Esophagus squamous epithelium (tissue), 5 donors: ENCODE measurements at regions not wholly inside any gene's neighbourhood (a gene's known extent, or its start where the extent isn't known, plus 50 kb on each side); places are given as distances from the start of the nearest gene placed in this dataset.
A peak's percentile ranks its signal among the peaks of the same experiment; 100 is the strongest.

Experiments
- DNase-seq: peaks from one replicate; lab custom pipeline; 2025; lab: John Stamatoyannopoulos, UW
- H3K27ac ChIP-seq, 4 donors: fragments of 200-600 bp; sonication (generic); one replicate each; pipeline ENCODE4 v1.5.1; 2016 to 2019; ENCODE audit warnings: mild to moderate bottlenecking in 1 of 4
- H3K27me3 ChIP-seq, 4 donors: fragments of 200-600 bp; sonication (generic); 1 replicate in 3 of 4; 2 replicates in 1 of 4; pipeline versions ENCODE4 v1.5.1 to v1.6.0; 2017 to 2021; ENCODE audit warnings: antibody characterized with exemption in 1 of 4
- H3K36me3 ChIP-seq, 3 donors: fragments of 200-600 bp; sonication (generic); one replicate each; pipeline ENCODE4 v1.5.1; 2016 to 2019
- H3K4me1 ChIP-seq, 3 donors: fragments of 200-600 bp; sonication (generic); one replicate each; pipeline ENCODE4 v1.5.1; 2017 to 2019
- H3K4me3 ChIP-seq, 4 donors: fragments of 200-600 bp; sonication (generic); 1 replicate in 3 of 4; 2 replicates in 1 of 4; pipeline ENCODE4 v1.5.1; 2016 to 2019; ENCODE audit warnings: mild to moderate bottlenecking in 2 of 4, moderate library complexity in 1 of 4
- H3K9me3 ChIP-seq, 3 donors: fragments of 200-600 bp; sonication (generic); one replicate each; pipeline ENCODE4 v1.5.1; 2016 to 2019
- CTCF ChIP-seq, 6 experiments: fragments of 450-650 bp in 4 of 6; fragments of 200-600 bp in 2 of 6; sonication (generic) in 2 of 6; IDR thresholded peaks; one replicate each; pipeline ENCODE4 v1.5.1; 2016 to 2019; ENCODE audit warnings: antibody characterized with exemption in 6 of 6, mild to moderate bottlenecking in 4 of 6, moderate library complexity in 4 of 6
- POLR2A ChIP-seq, 4 donors: fragments of 450-650 bp; IDR thresholded peaks; one replicate each; pipeline ENCODE4 v1.6.1; 2017; ENCODE audit warnings: antibody characterized with exemption in 4 of 4, mild to moderate bottlenecking in 4 of 4, moderate library complexity in 3 of 4
- WGBS, 2 donors: methylation state at CpG; one replicate each; pipeline ENCODE4 v1.1.5; 2018; 5-methylcytosine and 5-hydroxymethylcytosine counted together
- intact Hi-C: fragments of 100-400 bp; cut with DNase I; formaldehyde crosslinking; loops from one replicate; pipeline ENCODE4 v1.15.0; 2022
- donor health status: DM: yes; HTN: yes; CAD: no.

GRCh38 chr7:124536156-124536762 is 229.3 kb downstream of the GPR37 start:
- H3K4me1 ChIP-seq: no peaks in the 10 kb centered on the region
- no peak overlapping the region for H3K4me3 ChIP-seq
- intact Hi-C loops: no loop called here
- H3K27me3 ChIP-seq: no peaks in the 10 kb centered on the region
- H3K27ac ChIP-seq: no peak overlapping the region
- no peaks in the 10 kb centered on the region for H3K36me3 ChIP-seq
- TF ChIP-seq POLR2A (IDR thresholded peaks at IDR 0.05) (no peak), CTCF (IDR thresholded peaks at IDR 0.05) (no peak)
- H3K9me3 ChIP-seq: no peaks in the 10 kb centered on the region
- 22 to 32% methylated on average over 3 of the region's 3 CpGs for WGBS, 2 donors
- no peak for DNase-seq

GRCh38 chr7:124532166-124532565 is 233.4 kb downstream of the GPR37 start:
- TF ChIP-seq POLR2A (IDR thresholded peaks at IDR 0.05) (no peak), CTCF (IDR thresholded peaks at IDR 0.05) (no peak)
- Histone ChIP-seq H3K9me3 (no peaks in the 10 kb centered on the region), H3K27ac (no peak overlapping the region), H3K36me3 (no peaks in the 10 kb centered on the region), H3K27me3 (no peaks in the 10 kb centered on the region), H3K4me1 (no peaks in the 10 kb centered on the region), H3K4me3 (no peak overlapping the region)
- intact Hi-C loops: no loop called here
- DNase-seq: no peak

GRCh38 chr7:124516911-124517310 is 248.7 kb downstream of the GPR37 start:
- no peak for DNase-seq
- no peaks in the 10 kb centered on the region for H3K27me3 ChIP-seq
- no peak overlapping the region for H3K4me3 ChIP-seq
- H3K9me3 ChIP-seq: no peaks in the 10 kb centered on the region
- TF ChIP-seq POLR2A (IDR thresholded peaks at IDR 0.05): no peak
- no peak for TF ChIP-seq CTCF (IDR thresholded peaks at IDR 0.05)
- no peaks in the 10 kb centered on the region for H3K36me3 ChIP-seq
- intact Hi-C loops: no loop called here
- no peaks in the 10 kb centered on the region for H3K4me1 ChIP-seq
- no peak overlapping the region for H3K27ac ChIP-seq

- 52 to 55% methylated on average over 4 of the region's 4 CpGs for WGBS, 2 donors
- H3K4me1 ChIP-seq: no peaks in the 10 kb centered on the region
- H3K27me3 ChIP-seq: no peaks in the 10 kb centered on the region
- H3K27ac ChIP-seq: peak overlapping the region in 1 of 4 donors; percentile 11
- no peaks in the 10 kb centered on the region for H3K36me3 ChIP-seq
- DNase-seq: no peak
- H3K9me3 ChIP-seq: no peaks in the 10 kb centered on the region
- TF ChIP-seq POLR2A (IDR thresholded peaks at IDR 0.05) (no peak), CTCF (IDR thresholded peaks at IDR 0.05) (no peak)
- H3K4me3 ChIP-seq: no peak overlapping the region
- intact Hi-C loops: no loop called here
Measured at GRCh38 chr7:124515106-124515830, 250.3 kb downstream of the GPR37 start.

GRCh38 chr7:124514471-124514870 is 251.1 kb downstream of the GPR37 start:
- Histone ChIP-seq H3K27ac (peak overlapping the region in 1 of 4 donors; percentile 11), H3K27me3 (no peaks in the 10 kb centered on the region), H3K4me1 (no peaks in the 10 kb centered on the region), H3K9me3 (no peaks in the 10 kb centered on the region), H3K36me3 (no peaks in the 10 kb centered on the region), H3K4me3 (no peak overlapping the region)
- 44 to 68% methylated on average over 2 of the region's 2 CpGs for WGBS, 2 donors
- TF ChIP-seq CTCF (IDR thresholded peaks at IDR 0.05) (no peak), POLR2A (IDR thresholded peaks at IDR 0.05) (no peak)
- intact Hi-C loops: no loop called here
- no peak for DNase-seq
